OCI-LY3 (cell line): ENCODE measurements at regions not wholly inside any gene's neighbourhood (a gene's known extent, or its start where the extent isn't known, plus 50 kb on each side); places are given as distances from the start of the nearest gene placed in this dataset.

Source experiments
- H2AFZ ChIP-seq: fragments of 200-600, 300-600 bp; shearing (Covaris generic); 2 replicates; pipeline ENCODE4 v1.6.0; 2014; ENCODE audit warnings: antibody characterized with exemption, low read depth, low read length
- H3K27ac ChIP-seq: fragments of 200-600, 300-600 bp; sonication (generic); 2 replicates; pipeline ENCODE4 v1.5.1; 2014; ENCODE audit warnings: mild to moderate bottlenecking, low read length, moderate library complexity, mixed read lengths
- H3K27me3 ChIP-seq: fragments of 200-600, 300-600 bp; sonication (generic); 2 replicates; pipeline ENCODE4 v1.6.1; 2014; ENCODE audit warnings: low read depth, low read length, mixed read lengths
- H3K36me3 ChIP-seq: fragments of 200-600, 300-600 bp; sonication (generic); replicated peaks from 2 replicates; pipeline ENCODE3; 2014; ENCODE audit warnings: low read depth, low read length, mixed read lengths
- H3K4me1 ChIP-seq: fragments of 300-600, 200-600 bp; sonication (generic); 2 replicates; pipeline ENCODE4 v1.6.1; 2014; ENCODE audit warnings: low read length, mixed read lengths
- H3K4me2 ChIP-seq: fragments of 200-600, 300-600 bp; sonication (generic); 2 replicates; pipeline ENCODE4 v1.6.1; 2014; ENCODE audit warnings: low read length, mixed read lengths
- H3K4me3 ChIP-seq: fragments of 300-600, 200-600 bp; sonication (generic); 2 replicates; pipeline ENCODE4 v1.5.1; 2014; ENCODE audit warnings: antibody characterized with exemption, mild to moderate bottlenecking, low read length, moderate library complexity
- H3K79me2 ChIP-seq: fragments of 300-600, 200-600 bp; shearing (Covaris generic); 2 replicates; pipeline ENCODE4 v1.6.1; 2014; ENCODE audit warnings: mild to moderate bottlenecking, low read length, mixed read lengths
- H3K9ac ChIP-seq: fragments of 300-600, 200-600 bp; shearing (Covaris generic); 2 replicates; pipeline ENCODE4 v1.6.0; 2014; ENCODE audit warnings: mild to moderate bottlenecking, low read length, moderate library complexity
- H3K9me3 ChIP-seq: fragments of 200-600, 300-600 bp; shearing (Covaris generic); 2 replicates; pipeline ENCODE4 v1.6.1; 2014; ENCODE audit warnings: low read length, mixed read lengths; ENCODE audit not compliant: insufficient read depth
- H4K20me1 ChIP-seq: fragments of 200-600, 300-600 bp; sonication (generic); 2 replicates; pipeline ENCODE4 v1.6.1; 2016; ENCODE audit warnings: low read length, mixed read lengths; ENCODE audit not compliant: insufficient read depth
- EZH2phosphoT487 ChIP-seq: fragments of 200-600 bp; shearing (Covaris generic); IDR thresholded peaks from 2 replicates; pipeline ENCODE4 v1.6.1; 2018; ENCODE audit warnings: antibody characterized with exemption, mixed run types, low read depth
- TF ChIP-seq, protein P1 (sequence below): fragments of 200-600, 300-600 bp; sonication (generic); IDR thresholded peaks from 2 replicates; pipeline ENCODE4 v1.5.1; 2014; ENCODE audit warnings: antibody characterized with exemption, low read length, low read depth

GRCh38 chr12:127060933-127061332, 1206.0 kb upstream of the TMEM132C start:
- Histone ChIP-seq H3K9me3 (no peaks in the 10 kb centered on the region), H3K27ac (no peak overlapping the region), H3K9ac (no peak overlapping the region), H3K4me1 (no peaks in the 10 kb centered on the region), H3K27me3 (no peaks in the 10 kb centered on the region), H4K20me1 (no peaks in the 10 kb centered on the region), H3K4me3 (no peak overlapping the region), H3K4me2 (no peak overlapping the region), H3K36me3 (no peaks in the 10 kb centered on the region), H3K79me2 (no peaks in the 10 kb centered on the region), H2AFZ (no peak overlapping the region)
- TF ChIP-seq, protein P1, sequence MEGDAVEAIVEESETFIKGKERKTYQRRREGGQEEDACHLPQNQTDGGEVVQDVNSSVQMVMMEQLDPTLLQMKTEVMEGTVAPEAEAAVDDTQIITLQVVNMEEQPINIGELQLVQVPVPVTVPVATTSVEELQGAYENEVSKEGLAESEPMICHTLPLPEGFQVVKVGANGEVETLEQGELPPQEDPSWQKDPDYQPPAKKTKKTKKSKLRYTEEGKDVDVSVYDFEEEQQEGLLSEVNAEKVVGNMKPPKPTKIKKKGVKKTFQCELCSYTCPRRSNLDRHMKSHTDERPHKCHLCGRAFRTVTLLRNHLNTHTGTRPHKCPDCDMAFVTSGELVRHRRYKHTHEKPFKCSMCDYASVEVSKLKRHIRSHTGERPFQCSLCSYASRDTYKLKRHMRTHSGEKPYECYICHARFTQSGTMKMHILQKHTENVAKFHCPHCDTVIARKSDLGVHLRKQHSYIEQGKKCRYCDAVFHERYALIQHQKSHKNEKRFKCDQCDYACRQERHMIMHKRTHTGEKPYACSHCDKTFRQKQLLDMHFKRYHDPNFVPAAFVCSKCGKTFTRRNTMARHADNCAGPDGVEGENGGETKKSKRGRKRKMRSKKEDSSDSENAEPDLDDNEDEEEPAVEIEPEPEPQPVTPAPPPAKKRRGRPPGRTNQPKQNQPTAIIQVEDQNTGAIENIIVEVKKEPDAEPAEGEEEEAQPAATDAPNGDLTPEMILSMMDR: no peak
- TF ChIP-seq EZH2phosphoT487: no peak

- Histone ChIP-seq H3K9me3 (no peaks in the 10 kb centered on the region), H3K4me3 (no peak overlapping the region), H3K27me3 (no peaks in the 10 kb centered on the region), H3K4me2 (no peak overlapping the region), H3K27ac (no peak overlapping the region), H3K4me1 (no peaks in the 10 kb centered on the region), H3K79me2 (no peaks in the 10 kb centered on the region), H3K9ac (no peak overlapping the region), H2AFZ (no peak overlapping the region), H4K20me1 (no peaks in the 10 kb centered on the region), H3K36me3 (no peaks in the 10 kb centered on the region)
- TF ChIP-seq, protein P1: no peak
- no peak for TF ChIP-seq EZH2phosphoT487
These were observed 1203.5 kb upstream of the TMEM132C start for GRCh38 chr12:127063339-127064072.

DNA sequence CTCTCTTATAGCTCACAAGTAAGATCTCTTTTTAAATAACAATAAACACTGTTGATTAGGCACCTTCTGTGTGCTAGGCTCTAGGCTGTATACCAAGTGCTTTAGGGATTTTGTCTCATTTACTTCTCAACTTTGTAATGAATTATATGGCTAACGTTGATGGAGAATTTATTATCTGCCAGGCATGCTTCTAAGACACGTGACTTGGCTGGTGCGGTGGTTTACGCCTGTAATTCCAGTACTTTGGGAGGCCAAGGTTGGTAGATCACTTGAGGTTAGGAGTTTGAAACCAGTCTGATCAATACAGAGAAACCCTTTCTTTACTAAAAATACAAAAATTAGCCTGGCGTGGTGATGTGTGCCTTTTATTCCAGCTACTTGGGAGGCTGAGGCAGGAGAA, 1202.8 kb upstream of the TMEM132C start:
- no peak overlapping the region for H3K9ac ChIP-seq
- H3K4me1 ChIP-seq: no peaks in the 10 kb centered on the region
- H3K9me3 ChIP-seq: no peaks in the 10 kb centered on the region
- no peaks in the 10 kb centered on the region for H3K79me2 ChIP-seq
- H2AFZ ChIP-seq: no peak overlapping the region
- no peaks in the 10 kb centered on the region for H3K27me3 ChIP-seq
- TF ChIP-seq, protein P1: no peak
- no peak for TF ChIP-seq EZH2phosphoT487
- no peak overlapping the region for H3K4me2 ChIP-seq
- H3K4me3 ChIP-seq: no peak overlapping the region
- no peaks in the 10 kb centered on the region for H3K36me3 ChIP-seq
- no peak overlapping the region for H3K27ac ChIP-seq
- H4K20me1 ChIP-seq: no peaks in the 10 kb centered on the region

GRCh38 chr12:127065595-127065994, 1201.4 kb upstream of the TMEM132C start:
- Histone ChIP-seq H3K9me3 (no peaks in the 10 kb centered on the region), H3K4me2 (no peak overlapping the region), H3K4me1 (no peaks in the 10 kb centered on the region), H3K27me3 (no peaks in the 10 kb centered on the region), H2AFZ (no peak overlapping the region; the same call in 1 of the 2 replicates), H3K36me3 (no peaks in the 10 kb centered on the region), H3K9ac (no peak overlapping the region), H3K27ac (no peak overlapping the region), H3K4me3 (no peak overlapping the region), H3K79me2 (no peaks in the 10 kb centered on the region), H4K20me1 (no peaks in the 10 kb centered on the region)
- TF ChIP-seq EZH2phosphoT487: no peak
- TF ChIP-seq, protein P1: no peak
